BJ (cell line): ENCODE measurements at regions not wholly inside any gene's neighbourhood (a gene's known extent, or its start where the extent isn't known, plus 50 kb on each side); places are given as distances from the start of the nearest gene placed in this dataset. TPM values are rescaled to one million over a fixed set of nuclear protein-coding genes. Genes with fewer than 3 reads are reported as not detected.

ENCODE experiments used
- CTCF ChIA-PET: fragments of 350-600 bp; formaldehyde crosslinking; extraction: SDS; loops from one replicate; lab custom pipeline; 2021; ENCODE audit warnings: antibody characterized with exemption, inconsistent platforms; lab: Yijun Ruan, JAX
- POLR2A ChIA-PET: fragments of 300-600 bp; sonication (Branson Sonifier 250); formaldehyde crosslinking; extraction: SDS; loops from one replicate; lab custom pipeline; 2021; ENCODE audit warnings: antibody characterized with exemption; lab: Charles Lee
- DNase-seq: peaks from one replicate; pipeline ENCODE4 v3.0.0-alpha.2; 2011; ENCODE audit warnings: low read depth
- H3K27me3 ChIP-seq: 2 replicates; pipeline ENCODE4 v1.6.0; 2011; ENCODE audit warnings: low read length; ENCODE audit not compliant: control insufficient read depth, insufficient read depth
- H3K36me3 ChIP-seq: 2 replicates; pipeline ENCODE4 v1.5.1; 2011; ENCODE audit warnings: low read length; ENCODE audit not compliant: control insufficient read depth, insufficient read depth
- H3K4me3 ChIP-seq: 2 replicates; pipeline ENCODE4 v1.5.1; 2011; ENCODE audit warnings: low read depth, mild to moderate bottlenecking, control low read depth, low read length
- small RNA-seq: library from RNA; depleted of rRNA; stranded (forward); fragments of <200 nt; gene quantifications from one replicate; pipeline ENCODE3, GENCODE V24; 2012; ENCODE audit warnings: low replicate concordance, low read depth; ENCODE audit not compliant: insufficient read length
- TF ChIP-seq, protein P1 (sequence below): IDR thresholded peaks from 2 replicates; pipeline ENCODE4 v1.5.1; 2011; ENCODE audit warnings: low read depth, mild to moderate bottlenecking, control low read depth, inconsistent platforms, low read length, moderate library complexity; ENCODE audit not compliant: insufficient read depth

DNA sequence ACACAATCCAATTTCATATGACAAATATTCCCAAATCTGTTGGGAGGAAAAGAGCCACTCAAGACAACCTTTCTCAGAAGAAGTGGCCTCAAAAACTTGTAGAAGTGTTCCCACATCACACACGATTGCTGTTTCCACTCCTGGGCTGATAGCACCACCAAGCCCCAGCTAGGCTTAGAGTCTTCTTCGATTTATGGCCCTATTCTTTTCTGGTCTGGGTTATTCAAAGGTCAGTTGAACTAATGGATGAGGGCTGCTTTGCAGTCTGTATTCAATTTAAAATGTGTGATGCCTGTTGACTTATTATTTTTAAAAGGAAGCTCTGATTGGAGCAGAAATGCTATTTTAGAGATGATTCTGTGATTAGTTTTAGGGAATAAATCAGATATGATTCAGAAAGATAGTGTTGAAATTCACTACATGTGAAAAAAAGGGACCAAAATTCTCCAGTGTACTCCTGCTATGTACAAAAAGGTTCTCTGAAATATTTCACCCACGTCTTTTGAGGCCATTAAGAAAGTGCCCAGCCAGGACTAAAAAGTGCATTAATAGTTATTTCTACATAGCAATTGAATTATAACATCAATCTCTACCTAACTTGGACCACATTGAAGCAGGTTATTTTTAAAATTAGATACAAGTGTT is 57.3 kb upstream of the SPON1 start:
- ChIA-PET CTCF (no interaction called here), POLR2A (no interaction called here)
- TF ChIP-seq, protein P1, sequence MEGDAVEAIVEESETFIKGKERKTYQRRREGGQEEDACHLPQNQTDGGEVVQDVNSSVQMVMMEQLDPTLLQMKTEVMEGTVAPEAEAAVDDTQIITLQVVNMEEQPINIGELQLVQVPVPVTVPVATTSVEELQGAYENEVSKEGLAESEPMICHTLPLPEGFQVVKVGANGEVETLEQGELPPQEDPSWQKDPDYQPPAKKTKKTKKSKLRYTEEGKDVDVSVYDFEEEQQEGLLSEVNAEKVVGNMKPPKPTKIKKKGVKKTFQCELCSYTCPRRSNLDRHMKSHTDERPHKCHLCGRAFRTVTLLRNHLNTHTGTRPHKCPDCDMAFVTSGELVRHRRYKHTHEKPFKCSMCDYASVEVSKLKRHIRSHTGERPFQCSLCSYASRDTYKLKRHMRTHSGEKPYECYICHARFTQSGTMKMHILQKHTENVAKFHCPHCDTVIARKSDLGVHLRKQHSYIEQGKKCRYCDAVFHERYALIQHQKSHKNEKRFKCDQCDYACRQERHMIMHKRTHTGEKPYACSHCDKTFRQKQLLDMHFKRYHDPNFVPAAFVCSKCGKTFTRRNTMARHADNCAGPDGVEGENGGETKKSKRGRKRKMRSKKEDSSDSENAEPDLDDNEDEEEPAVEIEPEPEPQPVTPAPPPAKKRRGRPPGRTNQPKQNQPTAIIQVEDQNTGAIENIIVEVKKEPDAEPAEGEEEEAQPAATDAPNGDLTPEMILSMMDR, result no peak

DNA sequence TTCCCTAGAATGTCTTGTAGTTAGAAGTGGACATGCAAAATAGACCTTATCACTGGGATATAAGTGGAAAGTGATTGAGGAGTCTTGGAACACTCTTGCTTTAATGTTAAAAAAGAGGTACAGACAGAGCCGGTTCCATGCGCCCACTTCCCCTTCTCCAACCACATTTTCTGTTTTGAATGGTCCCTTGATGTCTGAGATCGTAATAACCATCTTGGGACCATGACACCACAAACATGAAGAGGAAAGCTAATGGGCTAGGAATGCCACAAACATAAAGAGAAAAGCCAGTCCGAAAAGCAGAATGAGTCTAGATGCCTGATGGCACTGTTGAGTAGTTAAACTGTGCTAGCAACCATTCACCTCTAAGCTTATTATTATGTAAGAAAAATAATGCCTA is 54.8 kb upstream of the SPON1 start:
- no peak for DNase-seq
- TF ChIP-seq, protein P1, result no peak
- ChIA-PET POLR2A (no interaction called here), CTCF (interaction anchor here (1.3 kb wide), 1 partner anchor 17 kb away, joined by 3 read pairs; no protein-coding TSS in a partner anchor)
- H3K36me3 ChIP-seq, result no peaks in the 10 kb centered on the region
- H3K27me3 ChIP-seq, result no peaks in the 10 kb centered on the region; the same call in 1 of the 2 replicates
- no peak overlapping the region for H3K4me3 ChIP-seq

More for the DNA sequence above, 57.3 kb upstream of the SPON1 start:
- no peak for DNase-seq
- Histone ChIP-seq H3K27me3 (peaks cover 1% of the 10 kb centered on the region), H3K4me3 (no peak overlapping the region), H3K36me3 (no peaks in the 10 kb centered on the region)

GRCh38 chr11:13908535-13908934 is 54.0 kb upstream of the SPON1 start:
- TF ChIP-seq, protein P1, result no peak
- DNase-seq, result no peak
- H3K36me3 ChIP-seq, result no peaks in the 10 kb centered on the region
- ChIA-PET CTCF (no interaction called here), POLR2A (interaction anchor here (0.6 kb wide), 1 partner anchor 46 kb away, joined by 9 read pairs; no protein-coding TSS in a partner anchor)
- no peak overlapping the region for H3K4me3 ChIP-seq
- H3K27me3 ChIP-seq, result no peaks in the 10 kb centered on the region

Small RNAs in the stretch of these regions (small RNA-seq; reads per million reads assigned to genes)
- gene RNA5SP331, result not detected
